Endothelial cell (in vitro differentiated cells): ENCODE measurements at regions not wholly inside any gene's neighbourhood (a gene's known extent, or its start where the extent isn't known, plus 50 kb on each side); places are given as distances from the start of the nearest gene placed in this dataset.

Experiments
- DNase-seq: peaks from one replicate; pipeline ENCODE4 v3.0.0; 2021; ENCODE audit warnings: low spot score
- H3K27ac Mint-ChIP-seq: one replicate; pipeline ENCODE4 v1.8.0; 2021; ENCODE audit warnings: mixed read lengths, inconsistent platforms; ENCODE audit not compliant: unreplicated experiment
- H3K27me3 Mint-ChIP-seq: one replicate; pipeline ENCODE4 v1.8.0; 2021; ENCODE audit warnings: mild to moderate bottlenecking, moderate library complexity, mixed read lengths, inconsistent platforms; ENCODE audit not compliant: unreplicated experiment
- H3K36me3 Mint-ChIP-seq: one replicate; pipeline ENCODE4 v1.8.0; 2021; ENCODE audit warnings: mild to moderate bottlenecking, low read depth, mixed read lengths, inconsistent platforms; ENCODE audit not compliant: unreplicated experiment
- H3K4me1 Mint-ChIP-seq: one replicate; pipeline ENCODE4 v1.8.0; 2021; ENCODE audit warnings: mild to moderate bottlenecking, mixed read lengths, inconsistent platforms; ENCODE audit not compliant: unreplicated experiment
- H3K4me3 Mint-ChIP-seq: one replicate; pipeline ENCODE4 v1.8.0; 2021; ENCODE audit warnings: mild to moderate bottlenecking, mixed read lengths, inconsistent platforms; ENCODE audit not compliant: unreplicated experiment
- H3K9me3 Mint-ChIP-seq: one replicate; pipeline ENCODE4 v1.8.0; 2021; ENCODE audit warnings: mixed read lengths, inconsistent platforms; ENCODE audit not compliant: unreplicated experiment
- CTCF ChIP-seq: fragments of 200-600 bp; sonication (generic); IDR thresholded peaks from one replicate; pipeline ENCODE4 v1.5.0; 2021; ENCODE audit warnings: antibody characterized with exemption; ENCODE audit not compliant: unreplicated experiment

- Mint-ChIP-seq H3K4me3 (no peak overlapping the region), H3K36me3 (peaks cover 4% of the 10 kb centered on the region), H3K27ac (no peak overlapping the region), H3K9me3 (no peaks in the 10 kb centered on the region), H3K4me1 (no peaks in the 10 kb centered on the region), H3K27me3 (peaks cover 2% of the 10 kb centered on the region)
- no peak for DNase-seq
- TF ChIP-seq CTCF = no peak
These were observed 59.0 kb upstream of the MINAR1 start for GRCh38 chr15:79373113-79373512.

GRCh38 chr15:79373728-79374127 is 58.4 kb upstream of the MINAR1 start:
- no peaks in the 10 kb centered on the region for H3K9me3 Mint-ChIP-seq
- peaks cover 4% of the 10 kb centered on the region for H3K36me3 Mint-ChIP-seq
- no peak overlapping the region for H3K4me3 Mint-ChIP-seq
- no peak for TF ChIP-seq CTCF
- no peak for DNase-seq
- no peak overlapping the region for H3K27ac Mint-ChIP-seq
- peaks cover 2% of the 10 kb centered on the region for H3K27me3 Mint-ChIP-seq
- H3K4me1 Mint-ChIP-seq = no peaks in the 10 kb centered on the region

- Mint-ChIP-seq H3K36me3 (peaks cover 4% of the 10 kb centered on the region), H3K27ac (no peak overlapping the region), H3K4me3 (no peak overlapping the region)
These were observed 55.8 kb upstream of the MINAR1 start for GRCh38 chr15:79376383-79376782.

GRCh38 chr15:79378394-79379109 is 53.6 kb upstream of the MINAR1 start:
- Mint-ChIP-seq H3K27ac (no peak overlapping the region), H3K4me1 (peaks cover 7% of the 10 kb centered on the region), H3K9me3 (no peaks in the 10 kb centered on the region), H3K27me3 (no peaks in the 10 kb centered on the region), H3K4me3 (no peak overlapping the region), H3K36me3 (peaks cover 4% of the 10 kb centered on the region)
- TF ChIP-seq CTCF = no peak
- DNase-seq = no peak

More at GRCh38 chr15:79376383-79376782, 55.8 kb upstream of the MINAR1 start:
- no peaks in the 10 kb centered on the region for H3K27me3 Mint-ChIP-seq
- no peaks in the 10 kb centered on the region for H3K9me3 Mint-ChIP-seq
- DNase-seq = no peak
- no peak for TF ChIP-seq CTCF
- peaks cover 3% of the 10 kb centered on the region for H3K4me1 Mint-ChIP-seq

- peak; percentile 88 for TF ChIP-seq CTCF
- Mint-ChIP-seq H3K9me3 (no peaks in the 10 kb centered on the region), H3K27ac (no peak overlapping the region), H3K4me1 (peaks cover 7% of the 10 kb centered on the region), H3K36me3 (peaks cover 4% of the 10 kb centered on the region), H3K4me3 (no peak overlapping the region), H3K27me3 (no peaks in the 10 kb centered on the region)
- DNase-seq = peak; percentile 82
These were observed 51.2 kb upstream of the MINAR1 start for GRCh38 chr15:79380755-79381497.
